Mesenchymal stem cell (in vitro differentiated cells and primary cell): ENCODE measurements at regions not wholly inside any gene's neighbourhood (a gene's known extent, or its start where the extent isn't known, plus 50 kb on each side); places are given as distances from the start of the nearest gene placed in this dataset.

Experiments used
- DNase-seq: peaks from one replicate; pipeline ENCODE4 v3.0.0-alpha.2; 2013
- H2AFZ ChIP-seq: one replicate; pipeline ENCODE4 v1.6.1; 2013; ENCODE audit warnings: low read depth, mild to moderate bottlenecking, control low read depth, inconsistent platforms, low read length, moderate library complexity
- H2AK5ac ChIP-seq: 2 replicates; pipeline ENCODE4 v1.6.1; 2013; ENCODE audit warnings: low read length, moderate library complexity, mild to moderate bottlenecking, inconsistent platforms; ENCODE audit not compliant: severe bottlenecking
- H2BK120ac ChIP-seq: one replicate; pipeline ENCODE4 v1.6.1; 2013; ENCODE audit warnings: low read depth, mild to moderate bottlenecking, inconsistent platforms, low read length, moderate library complexity
- H2BK12ac ChIP-seq, 2 experiments: one replicate each; pipeline ENCODE4 v1.6.1; 2013; ENCODE audit warnings: inconsistent platforms in 2 of 2, low read length in 2 of 2, mild to moderate bottlenecking in 2 of 2, moderate library complexity in 2 of 2, control low read depth in 1 of 2
- H2BK15ac ChIP-seq: one replicate; pipeline ENCODE4 v1.6.1; 2013; ENCODE audit warnings: mild to moderate bottlenecking, low read depth, inconsistent platforms; ENCODE audit not compliant: poor library complexity, severe bottlenecking
- H2BK5ac ChIP-seq: 2 replicates; pipeline ENCODE4 v1.6.1; 2013; ENCODE audit warnings: low read depth, mild to moderate bottlenecking, low read length, control low read depth, inconsistent platforms; ENCODE audit not compliant: poor library complexity, severe bottlenecking
- H3K14ac ChIP-seq, 2 experiments: one replicate each; pipeline ENCODE4 v1.6.1; 2013; ENCODE audit warnings: inconsistent platforms in 2 of 2, low read length in 2 of 2, control low read depth in 1 of 2, mild to moderate bottlenecking in 1 of 2, moderate library complexity in 1 of 2
- H3K18ac ChIP-seq, 2 experiments: one replicate each; pipeline ENCODE4 v1.6.1; 2013; ENCODE audit warnings: inconsistent platforms in 2 of 2, low read length in 2 of 2, control low read depth in 1 of 2, low read depth in 1 of 2, mild to moderate bottlenecking in 1 of 2
- H3K23ac ChIP-seq, 2 experiments: one replicate each; pipeline ENCODE4 v1.6.1; 2013; ENCODE audit warnings: inconsistent platforms in 2 of 2, low read length in 2 of 2, mild to moderate bottlenecking in 2 of 2, moderate library complexity in 2 of 2, control low read depth in 1 of 2
- H3K27ac ChIP-seq: 2 replicates; pipeline ENCODE4 v1.5.1; 2013; ENCODE audit warnings: mild to moderate bottlenecking, moderate library complexity, low read length, control low read depth, inconsistent platforms; ENCODE audit not compliant: poor library complexity, severe bottlenecking
- H3K27me3 ChIP-seq, 2 experiments: 2 replicates each; pipeline versions ENCODE4 v1.6.1 to v1.7.0; 2013; ENCODE audit warnings: low read length in 2 of 2, mild to moderate bottlenecking in 2 of 2, moderate library complexity in 2 of 2, control low read depth in 1 of 2, inconsistent platforms in 1 of 2; ENCODE audit not compliant: control insufficient read depth in 1 of 2, insufficient read depth in 1 of 2
- H3K36me3 ChIP-seq, 2 experiments: 2 replicates each; pipeline versions ENCODE4 v1.6.1 to v1.7.0; 2013; ENCODE audit warnings: low read length in 2 of 2, control low read depth in 1 of 2, inconsistent platforms in 1 of 2, low read depth in 1 of 2, mild to moderate bottlenecking in 1 of 2; ENCODE audit not compliant: insufficient read depth in 2 of 2, control insufficient read depth in 1 of 2
- H3K4ac ChIP-seq, 2 experiments: one replicate each; pipeline ENCODE4 v1.6.1; 2013; ENCODE audit warnings: inconsistent platforms in 2 of 2, low read length in 2 of 2, mild to moderate bottlenecking in 2 of 2, moderate library complexity in 2 of 2, control low read depth in 1 of 2, low read depth in 1 of 2
- H3K4me1 ChIP-seq: 2 replicates; pipeline ENCODE4 v1.6.1; 2013; ENCODE audit warnings: low read depth, low read length, control low read depth; ENCODE audit not compliant: control insufficient read depth, insufficient read depth
- H3K4me2 ChIP-seq: 2 replicates; pipeline ENCODE4 v1.6.1; 2013; ENCODE audit warnings: low read length, mild to moderate bottlenecking, inconsistent platforms; ENCODE audit not compliant: poor library complexity, severe bottlenecking
- H3K4me3 ChIP-seq, 2 experiments: 2 replicates each; pipeline versions ENCODE4 v1.5.1 to v1.7.0; 2013; ENCODE audit warnings: low read length in 2 of 2, mild to moderate bottlenecking in 2 of 2, control low read depth in 1 of 2, low read depth in 1 of 2; ENCODE audit not compliant: insufficient read depth in 1 of 2
- H3K79me1 ChIP-seq: replicated peaks from 2 replicates; pipeline ENCODE4 v1.6.1; 2013; ENCODE audit warnings: mild to moderate bottlenecking, control low read depth, low read length, inconsistent platforms; ENCODE audit not compliant: poor library complexity, severe bottlenecking
- H3K9ac ChIP-seq: 2 replicates; pipeline ENCODE4 v1.7.0; 2013; ENCODE audit warnings: mild to moderate bottlenecking, low read length, moderate library complexity
- H3K9me3 ChIP-seq: 2 replicates; pipeline ENCODE4 v1.7.0; 2013; ENCODE audit warnings: mild to moderate bottlenecking, low read length; ENCODE audit not compliant: control insufficient read depth
- H4K8ac ChIP-seq: one replicate; pipeline ENCODE4 v1.6.1; 2013; ENCODE audit warnings: inconsistent platforms, mild to moderate bottlenecking, low read length, moderate library complexity
- H4K91ac ChIP-seq: one replicate; pipeline ENCODE4 v1.6.1; 2013; ENCODE audit warnings: mild to moderate bottlenecking, low read length, inconsistent platforms
- WGBS: methylation state at CpG from one replicate; pipeline ENCODE4 v1.1.7; 2013; ENCODE audit warnings: mixed read lengths; 5-methylcytosine and 5-hydroxymethylcytosine counted together

DNA sequence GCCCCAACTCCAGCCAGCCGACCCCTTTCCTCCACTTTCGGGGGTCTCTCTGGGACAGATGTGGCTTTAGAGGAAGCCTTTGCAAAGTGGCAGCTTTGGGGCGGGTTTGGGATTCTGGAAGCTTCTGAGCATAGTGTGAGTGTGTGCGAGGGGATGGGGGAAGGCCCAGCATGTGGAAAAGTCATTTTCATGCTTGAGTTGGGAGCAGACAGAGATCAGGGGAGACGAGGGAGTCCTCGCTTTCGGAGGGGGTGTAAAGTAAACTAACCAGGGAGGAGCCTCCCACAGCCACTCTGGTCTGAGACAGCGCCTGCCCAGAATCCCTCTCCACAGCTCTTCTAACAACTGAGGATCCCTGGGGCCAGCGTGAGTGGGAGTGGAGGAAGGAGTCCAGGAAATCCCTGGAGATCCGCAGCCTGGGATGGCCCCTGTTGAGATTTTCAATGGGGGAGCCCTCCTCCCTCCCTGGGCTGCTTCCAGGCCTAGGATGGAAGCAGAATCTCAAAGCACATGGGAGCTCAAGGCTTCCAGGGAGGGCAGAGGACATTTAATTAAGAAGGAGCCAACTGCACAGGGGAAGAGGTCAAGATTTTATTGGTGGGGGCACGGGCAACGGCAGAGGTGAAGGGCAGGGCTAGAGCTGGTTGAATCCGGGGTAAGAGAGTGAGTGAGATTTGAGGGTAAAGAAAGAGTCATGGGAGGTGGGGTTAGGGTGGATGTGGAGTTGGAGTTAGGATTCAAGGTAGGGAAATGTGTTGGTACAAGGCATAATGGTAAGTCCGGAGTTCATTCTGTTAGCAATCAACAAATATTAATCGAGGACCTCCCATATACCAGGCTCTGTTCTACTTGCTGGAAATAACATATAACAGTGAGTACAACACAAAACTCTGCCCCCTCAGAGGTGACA lies 102.3 kb upstream of the FOXP4 start:
- Histone ChIP-seq H3K79me1 (no peaks in the 10 kb centered on the region), H2BK120ac (peak overlapping the region; percentile 64), H3K23ac (no peak overlapping the region), H2BK12ac (no peak overlapping the region), H3K36me3 (no peaks in the 10 kb centered on the region), H2AK5ac (no peak overlapping the region), H3K18ac (peak overlapping the region in 1 of 2 experiments; percentile 35), H4K91ac (no peak overlapping the region), H3K14ac (no peak overlapping the region), H4K8ac (no peak overlapping the region), H2BK15ac (peak overlapping the region; percentile 71), H3K27me3 (peaks cover 79 to 83% of the 10 kb centered on the region in 2 experiments), H3K4me3 (peak overlapping the region in 1 of 2 experiments; percentile 19), H2BK5ac (no peak overlapping the region), H3K9me3 (peaks cover 1% of the 10 kb centered on the region), H3K27ac (no peak overlapping the region), H3K4ac (no peak overlapping the region), H2AFZ (no peak overlapping the region), H3K9ac (no peak overlapping the region), H3K4me2 (peak overlapping the region; percentile 29), H3K4me1 (peaks cover 11% of the 10 kb centered on the region)
- DNase-seq = no peak
- WGBS = 31% methylated on average over 11 of the region's 15 CpGs

DNA sequence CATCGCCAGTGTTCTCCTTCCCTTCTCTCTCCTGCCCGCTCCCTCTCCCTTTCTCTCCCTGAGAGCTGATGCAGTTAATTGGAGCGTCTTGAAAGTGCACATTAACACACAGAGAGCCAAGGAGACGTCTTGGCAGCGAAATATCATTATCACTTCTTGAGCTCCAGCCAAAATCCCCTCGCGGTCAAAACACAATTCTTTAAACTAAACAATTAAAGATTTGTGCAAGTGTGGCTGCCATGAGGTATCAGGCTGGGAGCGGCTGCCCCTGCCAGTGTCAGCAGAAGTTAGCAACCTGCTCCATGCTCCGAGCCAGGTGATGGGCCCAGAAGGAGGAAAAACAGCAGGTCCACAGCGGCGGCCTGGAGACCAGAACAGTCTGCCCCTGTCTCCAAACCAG lies 100.9 kb upstream of the FOXP4 start:
- Histone ChIP-seq H2BK12ac (no peak overlapping the region), H3K36me3 (no peaks in the 10 kb centered on the region), H3K14ac (no peak overlapping the region), H3K27me3 (peaks cover 67 to 71% of the 10 kb centered on the region in 2 experiments), H3K18ac (no peak overlapping the region), H2BK5ac (no peak overlapping the region), H4K91ac (no peak overlapping the region), H4K8ac (no peak overlapping the region), H3K9ac (no peak overlapping the region), H3K23ac (no peak overlapping the region), H3K4me3 (no peak overlapping the region), H3K27ac (no peak overlapping the region), H3K4ac (no peak overlapping the region), H3K9me3 (no peaks in the 10 kb centered on the region), H3K4me2 (no peak overlapping the region), H2BK15ac (no peak overlapping the region), H3K79me1 (no peaks in the 10 kb centered on the region), H2AFZ (no peak overlapping the region), H3K4me1 (peaks cover 11% of the 10 kb centered on the region), H2BK120ac (no peak overlapping the region), H2AK5ac (no peak overlapping the region)
- WGBS = 88% methylated on average over 11 of the region's 11 CpGs
- DNase-seq = no peak

DNA sequence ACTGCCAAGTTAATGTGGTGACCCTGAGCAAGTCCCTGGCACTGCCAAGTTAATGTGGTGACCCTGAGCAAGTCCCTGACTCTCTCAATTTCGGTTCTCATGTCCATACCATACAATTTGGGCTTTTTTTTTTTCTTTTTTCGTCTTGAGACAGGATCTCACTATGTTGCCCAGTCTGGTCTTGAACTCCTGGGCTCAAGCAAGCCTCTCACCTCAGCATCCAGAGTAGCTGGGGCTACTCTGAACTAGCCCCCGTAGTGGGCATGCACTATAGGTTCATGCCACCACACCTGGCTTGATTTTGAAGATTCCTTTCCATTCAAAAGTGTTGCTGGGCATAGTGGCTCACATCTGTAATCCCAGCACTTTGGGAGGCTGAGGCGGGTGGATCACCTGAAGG lies 100.0 kb upstream of the FOXP4 start:
- Histone ChIP-seq H3K27ac (no peak overlapping the region), H3K79me1 (no peaks in the 10 kb centered on the region), H3K4me2 (no peak overlapping the region), H3K4me3 (no peak overlapping the region), H2BK120ac (no peak overlapping the region), H3K4me1 (peaks cover 11% of the 10 kb centered on the region), H2BK15ac (no peak overlapping the region), H3K18ac (no peak overlapping the region), H3K23ac (no peak overlapping the region), H4K8ac (no peak overlapping the region), H3K14ac (no peak overlapping the region), H3K9me3 (no peaks in the 10 kb centered on the region), H2AFZ (no peak overlapping the region), H3K9ac (no peak overlapping the region), H3K36me3 (no peaks in the 10 kb centered on the region), H3K4ac (no peak overlapping the region), H3K27me3 (peaks cover 58 to 69% of the 10 kb centered on the region in 2 experiments), H2BK12ac (no peak overlapping the region), H2BK5ac (no peak overlapping the region), H4K91ac (no peak overlapping the region), H2AK5ac (no peak overlapping the region)
- WGBS = 82% methylated on average over 4 of the region's 4 CpGs
- no peak for DNase-seq

DNA sequence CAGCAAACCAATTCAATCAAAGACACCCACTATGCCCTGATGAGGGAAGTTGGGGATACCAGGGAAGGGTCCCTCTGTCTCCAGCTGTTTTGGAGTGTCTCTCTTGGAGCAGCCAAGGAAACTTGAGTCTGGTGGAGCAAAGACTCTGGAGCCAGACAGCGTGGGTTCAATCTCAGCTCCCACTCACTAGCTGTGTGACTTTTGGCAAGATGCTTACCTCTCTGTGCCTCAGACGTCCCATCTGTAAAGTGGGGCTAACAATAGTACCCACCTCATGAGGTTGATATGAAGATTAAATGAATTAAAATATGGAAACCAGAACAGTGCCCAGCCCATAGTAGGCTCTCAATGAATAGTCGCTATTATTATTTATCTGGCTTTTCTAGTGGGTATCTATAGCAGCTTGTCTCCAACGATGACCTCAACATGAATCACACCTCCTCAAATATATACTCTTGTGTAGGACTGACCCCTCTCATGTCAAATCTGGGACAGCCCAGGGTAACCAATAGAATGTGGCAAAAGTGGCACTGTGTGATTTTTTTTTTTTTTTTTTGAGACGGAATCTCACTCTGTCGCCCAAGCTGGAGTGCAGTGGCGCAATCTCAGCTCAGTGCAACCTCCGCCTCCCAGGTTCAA lies 99.2 kb upstream of the FOXP4 start:
- WGBS = 95% methylated on average over 7 of the region's 8 CpGs
- Histone ChIP-seq H3K9me3 (no peaks in the 10 kb centered on the region), H3K79me1 (no peaks in the 10 kb centered on the region), H2BK12ac (no peak overlapping the region), H3K18ac (no peak overlapping the region), H3K9ac (no peak overlapping the region), H2AK5ac (no peak overlapping the region), H3K4me2 (no peak overlapping the region), H2BK5ac (no peak overlapping the region), H3K14ac (no peak overlapping the region), H3K27me3 (peaks cover 53 to 67% of the 10 kb centered on the region in 2 experiments), H2BK120ac (no peak overlapping the region), H2AFZ (no peak overlapping the region), H4K8ac (no peak overlapping the region), H3K27ac (no peak overlapping the region), H3K4me1 (peaks cover 11% of the 10 kb centered on the region), H4K91ac (no peak overlapping the region), H3K36me3 (no peaks in the 10 kb centered on the region), H3K23ac (no peak overlapping the region), H2BK15ac (no peak overlapping the region), H3K4me3 (no peak overlapping the region), H3K4ac (no peak overlapping the region)
- no peak for DNase-seq
